SU-DHL-6 (cell line): ENCODE measurements at regions not wholly inside any gene's neighbourhood (a gene's known extent, or its start where the extent isn't known, plus 50 kb on each side); places are given as distances from the start of the nearest gene placed in this dataset.

Source experiments
- H2AFZ ChIP-seq: fragments of 200-600 bp; sonication (generic); 2 replicates; pipeline ENCODE4 v1.6.1; 2014; ENCODE audit warnings: low read depth, mild to moderate bottlenecking, moderate library complexity, mixed read lengths, antibody characterized with exemption, low read length; ENCODE audit not compliant: severe bottlenecking
- H3F3A ChIP-seq: fragments of 200-600 bp; shearing (Covaris generic); 2 replicates; pipeline ENCODE4 v1.6.0; 2016; ENCODE audit warnings: antibody characterized with exemption, mild to moderate bottlenecking; ENCODE audit not compliant: insufficient read depth
- H3K27ac ChIP-seq: fragments of 200-600 bp; sonication (generic); 2 replicates; pipeline ENCODE4 v1.5.1; 2016; ENCODE audit warnings: low read depth, mild to moderate bottlenecking, low read length, moderate library complexity, mixed read lengths
- H3K27me3 ChIP-seq: fragments of 200-600 bp; sonication (generic), shearing (Covaris generic); 2 replicates; pipeline ENCODE4 v1.6.0; 2014; ENCODE audit warnings: mild to moderate bottlenecking, low read length
- H3K36me3 ChIP-seq: fragments of 200-600 bp; sonication (generic); 2 replicates; pipeline ENCODE4 v1.6.1; 2014; ENCODE audit warnings: mild to moderate bottlenecking, low read length, mixed read lengths
- H3K4me2 ChIP-seq: fragments of 300-600, 200-600 bp; shearing (Covaris generic), sonication (generic); 2 replicates; pipeline ENCODE4 v1.6.0; 2014; ENCODE audit warnings: low read length, low read depth, mild to moderate bottlenecking; ENCODE audit not compliant: poor library complexity, severe bottlenecking
- H3K4me3 ChIP-seq: fragments of 200-600 bp; sonication (generic); 2 replicates; pipeline ENCODE4 v1.5.1; 2014; ENCODE audit warnings: antibody characterized with exemption, low read length, mild to moderate bottlenecking, mixed read lengths; ENCODE audit not compliant: insufficient read depth, poor library complexity, severe bottlenecking
- H3K79me2 ChIP-seq: fragments of 200-600 bp; sonication (generic); 2 replicates; pipeline ENCODE4 v1.6.1; 2014; ENCODE audit warnings: mild to moderate bottlenecking, low read length, moderate library complexity; ENCODE audit not compliant: insufficient read depth
- H3K9ac ChIP-seq: fragments of 200-600 bp; sonication (generic); 2 replicates; pipeline ENCODE4 v1.7.0; 2014; ENCODE audit warnings: mild to moderate bottlenecking, low read length
- H3K9me2 ChIP-seq: fragments of 200-600 bp; sonication (generic); replicated peaks from 2 replicates; pipeline ENCODE4 v1.6.1; 2014; ENCODE audit warnings: low read length; ENCODE audit not compliant: insufficient read depth
- H3K9me3 ChIP-seq: fragments of 200-600 bp; sonication (generic); 2 replicates; pipeline ENCODE4 v1.6.1; 2014; ENCODE audit warnings: low read length, mixed read lengths; ENCODE audit not compliant: insufficient read depth
- H4K20me1 ChIP-seq: fragments of 200-600 bp; sonication (generic); 2 replicates; pipeline ENCODE4 v1.6.1; 2014; ENCODE audit warnings: low read depth, mild to moderate bottlenecking, antibody characterized with exemption, low read length, moderate library complexity, mixed read lengths
- CTCF ChIP-seq: fragments of 200-600 bp; sonication (generic); IDR thresholded peaks from one replicate; pipeline ENCODE4 v1.5.1; 2017; ENCODE audit warnings: antibody characterized with exemption, mild to moderate bottlenecking, low read length, moderate library complexity; ENCODE audit not compliant: insufficient read depth, poor library complexity, severe bottlenecking
- EZH2phosphoT487 ChIP-seq: fragments of 200-600 bp; sonication (generic), shearing (Covaris generic); conservative IDR thresholded peaks from 2 replicates; pipeline ENCODE4 v1.6.1; 2018; ENCODE audit warnings: mild to moderate bottlenecking, antibody characterized with exemption, low read length, moderate library complexity, mixed read lengths

GRCh38 chr1:244326757-244327156, 125.0 kb downstream of the ADSS2 start:
- no peaks in the 10 kb centered on the region for H3K9me2 ChIP-seq
- H2AFZ ChIP-seq: no peak overlapping the region
- H3K9ac ChIP-seq: no peak overlapping the region
- no peak overlapping the region for H3K4me3 ChIP-seq
- no peaks in the 10 kb centered on the region for H3K79me2 ChIP-seq
- TF ChIP-seq CTCF (no peak), EZH2phosphoT487 (no peak)
- H3F3A ChIP-seq: no peaks in the 10 kb centered on the region
- H3K9me3 ChIP-seq: no peaks in the 10 kb centered on the region
- no peak overlapping the region for H3K4me2 ChIP-seq
- H3K27me3 ChIP-seq: no peaks in the 10 kb centered on the region
- no peaks in the 10 kb centered on the region for H3K36me3 ChIP-seq
- no peaks in the 10 kb centered on the region for H4K20me1 ChIP-seq
- H3K27ac ChIP-seq: no peak overlapping the region

- H3F3A ChIP-seq: no peaks in the 10 kb centered on the region
- no peaks in the 10 kb centered on the region for H3K79me2 ChIP-seq
- no peak overlapping the region for H2AFZ ChIP-seq
- H3K27me3 ChIP-seq: no peaks in the 10 kb centered on the region
- H4K20me1 ChIP-seq: no peaks in the 10 kb centered on the region
- H3K27ac ChIP-seq: no peak overlapping the region
- no peaks in the 10 kb centered on the region for H3K36me3 ChIP-seq
- no peak overlapping the region for H3K4me2 ChIP-seq
- H3K9me3 ChIP-seq: no peaks in the 10 kb centered on the region
- TF ChIP-seq CTCF (no peak), EZH2phosphoT487 (no peak)
- H3K9me2 ChIP-seq: no peaks in the 10 kb centered on the region
- H3K9ac ChIP-seq: no peak overlapping the region
- H3K4me3 ChIP-seq: no peak overlapping the region
Measured at GRCh38 chr1:244327533-244327932, 124.2 kb downstream of the ADSS2 start.

GRCh38 chr1:244328476-244328875, 123.2 kb downstream of the ADSS2 start:
- no peak for TF ChIP-seq EZH2phosphoT487
- TF ChIP-seq CTCF: no peak
- H3F3A ChIP-seq: no peaks in the 10 kb centered on the region
- H3K79me2 ChIP-seq: no peaks in the 10 kb centered on the region
- no peaks in the 10 kb centered on the region for H3K36me3 ChIP-seq
- H3K4me2 ChIP-seq: no peak overlapping the region
- H3K9me2 ChIP-seq: no peaks in the 10 kb centered on the region
- H3K27me3 ChIP-seq: no peaks in the 10 kb centered on the region
- no peak overlapping the region for H3K9ac ChIP-seq
- H3K27ac ChIP-seq: no peak overlapping the region
- no peak overlapping the region for H3K4me3 ChIP-seq
- no peaks in the 10 kb centered on the region for H4K20me1 ChIP-seq
- H2AFZ ChIP-seq: no peak overlapping the region
- no peaks in the 10 kb centered on the region for H3K9me3 ChIP-seq
